ENCODE measurements at regions not wholly inside any gene's neighbourhood (a gene's known extent, or its start where the extent isn't known, plus 50 kb on each side); places are given as distances from the start of the nearest gene placed in this dataset.

DNA sequence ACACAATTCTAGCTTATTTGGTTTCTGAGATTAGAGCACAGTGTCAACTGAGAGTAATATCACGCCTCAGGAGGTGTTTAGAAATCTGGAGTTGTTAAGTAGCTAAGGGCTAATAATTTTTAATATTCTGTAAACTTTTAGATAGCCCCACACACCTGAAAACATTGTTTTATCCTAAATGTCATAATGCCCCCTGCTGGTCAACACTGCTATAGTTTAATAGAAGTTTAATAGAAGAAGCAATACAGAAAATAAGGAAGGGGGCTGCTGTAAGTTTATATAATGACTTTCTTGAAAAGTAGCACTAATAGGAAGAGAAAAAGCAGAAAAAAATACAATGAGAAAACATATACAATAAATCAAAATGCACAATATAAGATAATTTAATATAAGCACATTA lies 516.4 kb upstream of the PCDH11Y start:
- DNase-seq (no peak), ATAC-seq (ENCODE audit: low read depth) (no peak)
- H3K27me3 ChIP-seq (replicated peaks in 1 of 4; ENCODE audit: control extremely low read depth in 1 of 4, control insufficient read depth in 3 of 4, insufficient read depth in 4 of 4, low read length in 3 of 4): no peaks in the 10 kb centered on the region
- intact Hi-C loops (cut with micrococcal nuclease): no loop called here
- H4K20me1 ChIP-seq (ENCODE audit: control insufficient read depth, insufficient read depth, low read length, poor library complexity, severe bottlenecking): no peaks in the 10 kb centered on the region
- no peak overlapping the region for H3K9ac ChIP-seq (ENCODE audit: low read length)
- CTCF ChIA-PET: no interaction called here
- no CpG with 5 or more reads among the region's 1 CpG for WGBS (ENCODE audit: insufficient coverage)
- H3K4me1 ChIP-seq (ENCODE audit: control insufficient read depth in 2 of 2, insufficient read depth in 2 of 2, low read length in 2 of 2): no peaks in the 10 kb centered on the region
- no peak overlapping the region for H3K4me2 ChIP-seq (replicated peaks; ENCODE audit: low read depth, low read length, poor library complexity, severe bottlenecking)
- Mint-ChIP-seq H3K4me1 (no peaks in the 10 kb centered on the region), H3K9me3 (ENCODE audit: insufficient read depth) (no peaks in the 10 kb centered on the region), H3K4me3 (no peak overlapping the region), H3K27ac (no peak overlapping the region), H3K27me3 (no peaks in the 10 kb centered on the region)
- H3K9me3 ChIP-seq (ENCODE audit: control extremely low read depth in 1 of 3, control insufficient read depth in 2 of 3, insufficient read depth in 1 of 3, low read length in 2 of 3): no peaks in the 10 kb centered on the region
- H3K79me2 ChIP-seq (ENCODE audit: control insufficient read depth, insufficient read depth, low read length): no peaks in the 10 kb centered on the region
- POLR2A ChIA-PET: no interaction called here
- H3K36me3 ChIP-seq (replicated peaks in 1 of 2; ENCODE audit: control extremely low read depth in 1 of 2, control insufficient read depth in 1 of 2, extremely low read depth in 1 of 2, insufficient read depth in 2 of 2, low read length in 1 of 2): no peaks in the 10 kb centered on the region
- no peak overlapping the region for H3K4me3 ChIP-seq (ENCODE audit: control extremely low read depth in 1 of 5, extremely low read depth in 1 of 5, insufficient read depth in 1 of 5, low read depth in 2 of 5, low read length in 4 of 5)
- TF ChIP-seq EZH2 (IDR thresholded peaks at IDR 0.05; ENCODE audit: borderline replicate concordance, insufficient read depth, low read depth, low read length, poor library complexity, severe bottlenecking) (no peak), CTCF (IDR thresholded peaks at IDR 0.05) (peak; percentile 27)
- no peak overlapping the region for H2AFZ ChIP-seq (ENCODE audit: insufficient read depth, low read depth, low read length, poor library complexity, severe bottlenecking)
- H3K27ac ChIP-seq (ENCODE audit: low read length in 2 of 2): no peak overlapping the region
